Epithelial cell of esophagus (primary cell): ENCODE measurements at regions not wholly inside any gene's neighbourhood (a gene's known extent, or its start where the extent isn't known, plus 50 kb on each side); places are given as distances from the start of the nearest gene placed in this dataset.
"Not testable (repeated sequence)": the region's sequence is repeated elsewhere in the genome, so short reads cannot be mapped to it uniquely, and the experiment has no call there.

Source experiments
- DNase-seq: peaks from one replicate; pipeline ENCODE4 v3.0.0; 2010; ENCODE audit warnings: low read depth
- H3K4me3 ChIP-seq: 2 replicates; pipeline ENCODE4 v1.5.1; 2011; ENCODE audit warnings: mild to moderate bottlenecking, low read length, control low read depth
- CTCF ChIP-seq: IDR thresholded peaks from 2 replicates; pipeline ENCODE4 v1.5.1; 2011; ENCODE audit warnings: low read depth, mild to moderate bottlenecking, low read length, control low read depth, inconsistent platforms; ENCODE audit not compliant: insufficient read depth; ENCODE audit errors: missing control alignments

- no peak for TF ChIP-seq CTCF
- DNase-seq: no peak
- no peak overlapping the region for H3K4me3 ChIP-seq
These were observed 788.1 kb downstream of the TRIB2 start for GRCh38 chr2:13504808-13505207.

- no peak for TF ChIP-seq CTCF
- no peak for DNase-seq
These were observed 791.9 kb downstream of the TRIB2 start for GRCh38 chr2:13508671-13509070.

GRCh38 chr2:13515254-13515653, 798.5 kb downstream of the TRIB2 start:
- TF ChIP-seq CTCF: no peak
- H3K4me3 ChIP-seq: no peak overlapping the region
- DNase-seq: no peak

More at GRCh38 chr2:13508671-13509070, 791.9 kb downstream of the TRIB2 start:
- H3K4me3 ChIP-seq: no peak overlapping the region

GRCh38 chr2:13522096-13522495, 805.4 kb downstream of the TRIB2 start:
- TF ChIP-seq CTCF: no peak
- no peak for DNase-seq
- no peak overlapping the region for H3K4me3 ChIP-seq

GRCh38 chr2:13522917-13523821, 806.4 kb downstream of the TRIB2 start:
- peak overlapping the region; percentile 16 for H3K4me3 ChIP-seq
- peak; percentile 86 for DNase-seq
- peak; percentile 37 for TF ChIP-seq CTCF

- H3K4me3 ChIP-seq: no peak overlapping the region
- DNase-seq: no peak
- no peak for TF ChIP-seq CTCF
These were observed 807.8 kb downstream of the TRIB2 start for GRCh38 chr2:13524492-13524891.

- not testable (repeated sequence) for H3K4me3 ChIP-seq, DNase-seq
These were observed 815.1 kb downstream of the TRIB2 start for GRCh38 chr2:13531735-13532410.

- H3K4me3 ChIP-seq: not testable (repeated sequence)
These were observed 816.2 kb downstream of the TRIB2 start for GRCh38 chr2:13532781-13533523.

More at GRCh38 chr2:13532781-13533523, 816.2 kb downstream of the TRIB2 start:
- not testable (repeated sequence) for DNase-seq
